NOMO-1 (cell line): ENCODE measurements at regions not wholly inside any gene's neighbourhood (a gene's known extent, or its start where the extent isn't known, plus 50 kb on each side); places are given as distances from the start of the nearest gene placed in this dataset.

ENCODE experiments used
- DNase-seq, 2 experiments: peaks; one replicate each; lab custom pipeline; 2025; ENCODE audit not compliant: unreplicated experiment in 2 of 2; lab: John Stamatoyannopoulos, UW

- DNase-seq, result no peak
Observed at GRCh38 chr10:53749439-53749838, 976.9 kb upstream of the MBL2 start.

- DNase-seq, result no peak
Observed at GRCh38 chr10:53748319-53748718, 975.7 kb upstream of the MBL2 start.

GRCh38 chr10:53744746-53745145 lies 972.2 kb upstream of the MBL2 start:
- no peak for DNase-seq

- DNase-seq, result no peak
Observed at GRCh38 chr10:53744176-53744575, 971.6 kb upstream of the MBL2 start.

- no peak for DNase-seq
Observed at GRCh38 chr10:53737132-53737531, 964.5 kb upstream of the MBL2 start.

- DNase-seq, result no peak
Observed at GRCh38 chr10:53726921-53727320, 954.3 kb upstream of the MBL2 start.

GRCh38 chr10:53724581-53724980 lies 952.0 kb upstream of the MBL2 start:
- DNase-seq, result no peak

- DNase-seq, result peak in 1 of 2 experiments; percentile 2
Observed at GRCh38 chr10:53719658-53720057, 947.1 kb upstream of the MBL2 start.

- DNase-seq, result no peak
Observed at GRCh38 chr10:53716156-53716555, 943.6 kb upstream of the MBL2 start.

GRCh38 chr10:53713431-53713830 lies 940.8 kb upstream of the MBL2 start:
- DNase-seq, result no peak

GRCh38 chr10:53702489-53702888 lies 929.9 kb upstream of the MBL2 start:
- no peak for DNase-seq

GRCh38 chr10:53701213-53701612 lies 928.6 kb upstream of the MBL2 start:
- no peak for DNase-seq

GRCh38 chr10:53700278-53700677 lies 927.7 kb upstream of the MBL2 start:
- DNase-seq, result no peak

GRCh38 chr10:53699684-53700083 lies 927.1 kb upstream of the MBL2 start:
- no peak for DNase-seq

GRCh38 chr10:53699231-53699630 lies 926.6 kb upstream of the MBL2 start:
- DNase-seq, result no peak

- no peak for DNase-seq
Observed at GRCh38 chr10:53697038-53697437, 924.5 kb upstream of the MBL2 start.

- no peak for DNase-seq
Observed at GRCh38 chr10:53690524-53691240, 918.1 kb upstream of the MBL2 start.

- no peak for DNase-seq
Observed at GRCh38 chr10:53687800-53688199, 915.2 kb upstream of the MBL2 start.

- DNase-seq, result no peak
Observed at GRCh38 chr10:53682885-53683284, 910.3 kb upstream of the MBL2 start.

GRCh38 chr10:53682458-53682857 lies 909.9 kb upstream of the MBL2 start:
- no peak for DNase-seq

- no peak for DNase-seq
Observed at GRCh38 chr10:53679666-53680065, 907.1 kb upstream of the MBL2 start.

GRCh38 chr10:53675177-53675576 lies 902.6 kb upstream of the MBL2 start:
- DNase-seq, result no peak

- DNase-seq, result no peak
Observed at GRCh38 chr10:53667063-53667462, 894.5 kb upstream of the MBL2 start.
